IMR-90 (cell line): ENCODE measurements at regions not wholly inside any gene's neighbourhood (a gene's known extent, or its start where the extent isn't known, plus 50 kb on each side); places are given as distances from the start of the nearest gene placed in this dataset.

Experiments
- ATAC-seq: fragments of 200-7000 bp; cut with Tn5 transposase; 2 replicates; pipeline ENCODE4 v1.9.1; 2020; ENCODE audit warnings: low read depth, mild to moderate bottlenecking, moderate library complexity
- BruUV-seq: library from RNA; stranded (reverse); fragments of 400-500 nt; replicated peaks from 2 replicates; lab custom pipeline; 2021; lab: Mats Ljungman, UMichigan
- CTCF ChIA-PET: fragments of 300-600 bp; formaldehyde crosslinking; extraction: SDS; loops from one replicate; lab custom pipeline; 2021; ENCODE audit warnings: antibody characterized with exemption; lab: Yijun Ruan, JAX
- POLR2A ChIA-PET: fragments of 300-600 bp; sonication (Branson Sonifier 250); formaldehyde crosslinking; loops from one replicate; lab custom pipeline; 2022; ENCODE audit warnings: antibody characterized with exemption; ENCODE audit not compliant: unreplicated experiment; lab: Charles Lee
- DNase-seq: peaks from one replicate; pipeline ENCODE4 v3.0.0; 2013
- H2AFZ ChIP-seq: replicated peaks from 2 replicates; pipeline ENCODE3; 2013; ENCODE audit warnings: low read length, mild to moderate bottlenecking; ENCODE audit not compliant: poor library complexity
- H2AK5ac ChIP-seq: 2 replicates; pipeline ENCODE4 v1.6.1; 2013; ENCODE audit warnings: low read depth, low read length, inconsistent platforms
- H2AK9ac ChIP-seq: replicated peaks from 2 replicates; pipeline ENCODE3; 2013; ENCODE audit warnings: mild to moderate bottlenecking, low read depth, low read length, moderate library complexity; ENCODE audit not compliant: poor library complexity
- H2BK120ac ChIP-seq: 2 replicates; pipeline ENCODE4 v1.6.1; 2013; ENCODE audit warnings: low read depth, low read length, inconsistent platforms
- H2BK15ac ChIP-seq: 3 replicates; pipeline ENCODE4 v1.6.1; 2013; ENCODE audit warnings: low read depth, low read length, inconsistent platforms
- H2BK20ac ChIP-seq: 2 replicates; pipeline ENCODE4 v1.6.1; 2013; ENCODE audit warnings: low read depth, mild to moderate bottlenecking, inconsistent platforms, low read length, moderate library complexity
- H2BK5ac ChIP-seq: 2 replicates; pipeline ENCODE4 v1.6.1; 2013; ENCODE audit warnings: mild to moderate bottlenecking, low read depth, low read length, inconsistent platforms; ENCODE audit not compliant: poor library complexity, severe bottlenecking
- H3K14ac ChIP-seq: replicated peaks from 2 replicates; pipeline ENCODE4 v1.6.1; 2013; ENCODE audit warnings: low read depth, low read length, inconsistent platforms
- H3K18ac ChIP-seq: 2 replicates; pipeline ENCODE4 v1.6.1; 2013; ENCODE audit warnings: low read depth, low read length, control low read depth
- H3K23ac ChIP-seq: 2 replicates; pipeline ENCODE4 v1.6.1; 2013; ENCODE audit warnings: low read depth, low read length, inconsistent platforms
- H3K27ac ChIP-seq: 2 replicates; pipeline ENCODE4 v1.5.1; 2013; ENCODE audit warnings: mild to moderate bottlenecking, control low read depth, low read length; ENCODE audit not compliant: insufficient read depth
- H3K27me3 ChIP-seq: 2 replicates; pipeline ENCODE4 v1.6.1; 2013; ENCODE audit warnings: low read length; ENCODE audit not compliant: control insufficient read depth, insufficient read depth
- H3K36me3 ChIP-seq: 2 replicates; pipeline ENCODE4 v1.6.1; 2013; ENCODE audit warnings: low read length, mixed read lengths; ENCODE audit not compliant: control insufficient read depth, insufficient read depth
- H3K4ac ChIP-seq: 2 replicates; pipeline ENCODE4 v1.6.1; 2013; ENCODE audit warnings: low read depth, low read length, inconsistent platforms
- H3K4me1 ChIP-seq: 2 replicates; pipeline ENCODE4 v1.6.1; 2013; ENCODE audit warnings: low read length, mixed read lengths; ENCODE audit not compliant: control insufficient read depth, insufficient read depth
- H3K4me2 ChIP-seq: 2 replicates; pipeline ENCODE4 v1.6.1; 2013; ENCODE audit warnings: low read depth, mild to moderate bottlenecking, control low read depth, low read length, moderate library complexity
- H3K4me3 ChIP-seq: 2 replicates; pipeline ENCODE4 v1.5.1; 2013; ENCODE audit warnings: low read depth, mild to moderate bottlenecking, control low read depth, low read length, moderate library complexity; ENCODE audit not compliant: insufficient read depth
- H3K56ac ChIP-seq: 2 replicates; pipeline ENCODE4 v1.6.1; 2013; ENCODE audit warnings: low read length, inconsistent platforms; ENCODE audit not compliant: insufficient read depth; ENCODE audit errors: extremely low read depth
- H3K79me1 ChIP-seq, 2 experiments: 2 replicates each; pipeline ENCODE4 v1.6.1; 2013; ENCODE audit warnings: low read length in 2 of 2, inconsistent platforms in 1 of 2, low read depth in 1 of 2
- H3K9ac ChIP-seq: 2 replicates; pipeline ENCODE4 v1.6.1; 2013; ENCODE audit warnings: low read depth, low read length, control low read depth
- H3K9me1 ChIP-seq: 2 replicates; pipeline ENCODE4 v1.6.1; 2013; ENCODE audit warnings: low read length, inconsistent platforms; ENCODE audit not compliant: insufficient read depth
- H3K9me3 ChIP-seq: 2 replicates; pipeline ENCODE4 v1.6.1; 2013; ENCODE audit warnings: low read length; ENCODE audit not compliant: control insufficient read depth, insufficient read depth
- H4K20me1 ChIP-seq: 2 replicates; pipeline ENCODE4 v1.6.1; 2013; ENCODE audit warnings: low read length, inconsistent platforms; ENCODE audit not compliant: insufficient read depth
- H4K5ac ChIP-seq: 2 replicates; pipeline ENCODE4 v1.6.1; 2013; ENCODE audit warnings: mild to moderate bottlenecking, low read depth, low read length, control low read depth
- H4K8ac ChIP-seq, 2 experiments: 2 replicates each; pipeline ENCODE4 v1.6.1; 2013; ENCODE audit warnings: low read depth in 2 of 2, low read length in 2 of 2, control low read depth in 1 of 2, inconsistent platforms in 1 of 2
- H4K91ac ChIP-seq: 2 replicates; pipeline ENCODE4 v1.6.1; 2013; ENCODE audit warnings: low read depth, low read length, inconsistent platforms; ENCODE audit not compliant: insufficient read depth
- NFE2L2 ChIP-seq: fragments of 150-350 bp; IDR thresholded peaks from 2 replicates; pipeline ENCODE4 v1.6.1; 2016; ENCODE audit warnings: low read depth, mild to moderate bottlenecking, low read length
- WGBS, 2 experiments: methylation state at CpG; one replicate each; pipeline versions ENCODE4 v1.1.5 to v1.1.7; 2013; ENCODE audit warnings: missing lambda C conversion rate in 2 of 2; ENCODE audit not compliant: insufficient read length in 1 of 2; ENCODE audit errors: extremely low coverage in 2 of 2; 5-methylcytosine and 5-hydroxymethylcytosine counted together
- dilution Hi-C: fragments of 300-500 bp; cut with HindIII; formaldehyde crosslinking; loops from one replicate; pipeline ENCODE4 v1.14.3; 2018; ENCODE audit warnings: low sequenced_read_pairs; ENCODE audit not compliant: unreplicated experiment
- in situ Hi-C: fragments of 300-500 bp; cut with MboI; formaldehyde crosslinking; loops from 3 replicates; pipeline ENCODE4 v1.14.3; 2019; ENCODE audit warnings: low sequenced_read_pairs, inconsistent platforms, mixed read lengths
- intact Hi-C: fragments of 100-400 bp; cut with micrococcal nuclease; formaldehyde crosslinking; loops from 2 replicates; pipeline ENCODE4 v1.10.0; 2022

DNA sequence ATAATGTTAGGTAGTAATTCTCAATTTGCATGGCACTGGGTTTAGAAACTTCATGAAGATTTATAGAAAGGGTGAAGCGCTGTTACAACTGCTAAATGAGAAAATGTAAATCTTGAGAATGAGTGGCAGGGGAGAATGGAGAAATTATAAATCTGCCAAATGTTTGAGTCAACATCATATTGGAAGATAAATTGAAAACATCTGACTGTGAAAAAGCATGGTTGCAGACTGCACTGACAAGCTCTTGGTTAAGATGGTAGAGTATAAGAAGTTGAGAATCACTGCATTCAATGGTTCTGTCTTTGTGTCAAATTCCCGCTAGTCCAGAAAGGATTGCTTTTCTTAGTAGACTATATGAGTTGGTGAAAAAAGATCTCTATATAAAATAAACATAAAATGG, 113.3 kb upstream of the DUSP10 start:
- Histone ChIP-seq H3K27ac (no peak overlapping the region), H3K23ac (no peak overlapping the region), H2AK5ac (no peak overlapping the region), H2BK120ac (no peak overlapping the region), H3K4me2 (no peak overlapping the region), H4K5ac (no peak overlapping the region), H4K20me1 (no peaks in the 10 kb centered on the region), H3K4me1 (peaks cover 11% of the 10 kb centered on the region), H3K9me1 (peaks cover 6% of the 10 kb centered on the region), H3K27me3 (no peaks in the 10 kb centered on the region), H2BK15ac (0 out of 3 replicates have a peak overlapping the region, but pooled peaks have one; percentile 58), H3K9ac (no peak overlapping the region), H2BK20ac (no peak overlapping the region), H3K9me3 (no peaks in the 10 kb centered on the region), H3K14ac (no peak overlapping the region), H2AK9ac (no peak overlapping the region), H4K91ac (no peak overlapping the region), H3K36me3 (no peaks in the 10 kb centered on the region), H4K8ac (peak overlapping the region in 1 of 2 experiments; percentile 63; a peak in 1 of 4 replicates), H3K4me3 (no peak overlapping the region), H3K56ac (no peak overlapping the region), H2AFZ (no peak overlapping the region), H2BK5ac (no peak overlapping the region), H3K4ac (no peak overlapping the region), H3K79me1 (no peaks in the 10 kb centered on the region), H3K18ac (no peak overlapping the region)
- no peak for TF ChIP-seq NFE2L2
- WGBS, 2 experiments: 100% methylated on average over 1 of the region's 2 CpGs; no CpG with 5 or more reads in 1 of the 2 experiments
- intact Hi-C loops: no loop called here
- ChIA-PET POLR2A (no interaction called here), CTCF (no interaction called here)
- dilution Hi-C loops: no loop called here
- ATAC-seq (no peak), DNase-seq (no peak)
- in situ Hi-C loops: no loop called here
- no TSS peak for BruUV-seq
